ENCODE measurements at regions not wholly inside any gene's neighbourhood (a gene's known extent, or its start where the extent isn't known, plus 50 kb on each side); places are given as distances from the start of the nearest gene placed in this dataset.

GRCh38 chr12:46945591-46945990 lies 119.8 kb upstream of the SLC38A4 start:
- TF ChIP-seq, protein P1, sequence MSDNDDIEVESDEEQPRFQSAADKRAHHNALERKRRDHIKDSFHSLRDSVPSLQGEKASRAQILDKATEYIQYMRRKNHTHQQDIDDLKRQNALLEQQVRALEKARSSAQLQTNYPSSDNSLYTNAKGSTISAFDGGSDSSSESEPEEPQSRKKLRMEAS (IDR thresholded peaks at IDR 0.05; ENCODE audit: low read depth, low read length), result no peak
- TF ChIP-seq CTCF (IDR thresholded peaks at IDR 0.05; ENCODE audit: low read depth, low read length) (no peak), POLR2A (IDR thresholded peaks at IDR 0.05; ENCODE audit: extremely low read depth, insufficient read length) (no peak)

Data from NB4 (cell line).